Endodermal cell (in vitro differentiated cells): ENCODE measurements at regions not wholly inside any gene's neighbourhood (a gene's known extent, or its start where the extent isn't known, plus 50 kb on each side); places are given as distances from the start of the nearest gene placed in this dataset.

ENCODE experiments used
- DNase-seq: peaks from one replicate; pipeline ENCODE4 v3.0.0-alpha.2; 2017
- H3K27ac ChIP-seq: 2 replicates; pipeline ENCODE4 v1.5.1; 2013; ENCODE audit warnings: mild to moderate bottlenecking, low read depth, low read length, moderate library complexity
- H3K27me3 ChIP-seq: 2 replicates; pipeline ENCODE4 v1.6.1; 2013; ENCODE audit warnings: mild to moderate bottlenecking, low read length, moderate library complexity; ENCODE audit not compliant: insufficient read depth, control insufficient read depth, poor library complexity, severe bottlenecking
- H3K36me3 ChIP-seq: 2 replicates; pipeline ENCODE4 v1.7.0; 2013; ENCODE audit warnings: mild to moderate bottlenecking, low read length, moderate library complexity; ENCODE audit not compliant: control insufficient read depth, insufficient read depth
- H3K4me1 ChIP-seq: one replicate; pipeline ENCODE4 v1.7.0; 2013; ENCODE audit warnings: low read length; ENCODE audit not compliant: control insufficient read depth, insufficient read depth
- H3K4me3 ChIP-seq: 2 replicates; pipeline ENCODE4 v1.5.1; 2013; ENCODE audit warnings: mild to moderate bottlenecking, low read length, moderate library complexity
- H3K9ac ChIP-seq: 2 replicates; pipeline ENCODE4 v1.6.1; 2013; ENCODE audit warnings: mild to moderate bottlenecking, low read length, moderate library complexity; ENCODE audit not compliant: poor library complexity, severe bottlenecking; ENCODE audit errors: extremely low read depth
- H3K9me3 ChIP-seq: 2 replicates; pipeline ENCODE4 v1.6.1; 2013; ENCODE audit warnings: mild to moderate bottlenecking, low read length, moderate library complexity; ENCODE audit not compliant: control insufficient read depth
- H3K27ac Mint-ChIP-seq: 2 replicates; pipeline ENCODE4 v1.8.0; 2020; ENCODE audit warnings: mixed read lengths
- H3K27me3 Mint-ChIP-seq: 2 replicates; pipeline ENCODE4 v1.8.0; 2021; ENCODE audit warnings: mild to moderate bottlenecking, mixed read lengths; ENCODE audit not compliant: insufficient read depth
- H3K36me3 Mint-ChIP-seq: 2 replicates; pipeline ENCODE4 v1.8.0; 2020; ENCODE audit warnings: low read depth, mixed read lengths
- H3K4me1 Mint-ChIP-seq: 2 replicates; pipeline ENCODE4 v1.8.0; 2020; ENCODE audit warnings: mixed read lengths
- H3K4me3 Mint-ChIP-seq: 2 replicates; pipeline ENCODE4 v1.8.0; 2020; ENCODE audit warnings: mild to moderate bottlenecking, moderate library complexity, mixed read lengths
- H3K9me3 Mint-ChIP-seq: 2 replicates; pipeline ENCODE4 v1.8.0; 2020; ENCODE audit warnings: mild to moderate bottlenecking, mixed read lengths
- WGBS, 2 experiments: methylation state at CpG; one replicate each; pipeline versions ENCODE4 v1.1.5 to v1.1.7; 2013; ENCODE audit warnings: missing lambda C conversion rate in 2 of 2, mixed read lengths in 1 of 2; ENCODE audit not compliant: insufficient coverage in 1 of 2, insufficient read length in 1 of 2; 5-methylcytosine and 5-hydroxymethylcytosine counted together
- TF ChIP-seq, protein P1 (sequence below): fragments of 200-600 bp; sonication (generic); conservative IDR thresholded peaks from 2 replicates; pipeline ENCODE4 v1.5.0; 2021; ENCODE audit warnings: antibody characterized with exemption, mild to moderate bottlenecking

DNA sequence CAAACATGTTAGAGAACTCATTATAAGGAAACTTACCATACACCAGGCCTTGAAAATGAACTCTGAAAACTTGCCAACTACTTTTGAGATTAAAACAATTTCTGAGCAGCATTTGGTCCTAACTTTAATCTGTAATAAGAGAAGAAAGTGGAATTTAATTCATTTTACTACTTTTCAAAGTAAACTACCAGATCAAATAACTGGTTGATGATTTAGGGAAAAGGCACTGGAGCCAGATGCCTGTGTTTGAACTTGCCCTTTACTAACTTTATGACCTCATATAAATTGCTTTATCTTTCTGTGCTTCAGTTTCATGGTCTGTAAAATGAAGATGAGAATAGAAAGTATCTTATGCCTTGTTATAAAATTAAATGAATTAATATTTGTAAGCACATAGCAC lies 159.9 kb upstream of the PCDH18 start:
- H3K36me3 ChIP-seq = no peaks in the 10 kb centered on the region
- Mint-ChIP-seq H3K4me1 (no peaks in the 10 kb centered on the region), H3K27me3 (peaks cover 40% of the 10 kb centered on the region), H3K27ac (no peak overlapping the region), H3K36me3 (no peaks in the 10 kb centered on the region), H3K4me3 (no peak overlapping the region), H3K9me3 (no peaks in the 10 kb centered on the region)
- no peaks in the 10 kb centered on the region for H3K9me3 ChIP-seq
- H3K4me1 ChIP-seq = no peaks in the 10 kb centered on the region
- H3K27me3 ChIP-seq = peaks cover 22% of the 10 kb centered on the region
- no peak overlapping the region for H3K27ac ChIP-seq
- H3K4me3 ChIP-seq = no peak overlapping the region
- no peak overlapping the region for H3K9ac ChIP-seq
- TF ChIP-seq, protein P1, sequence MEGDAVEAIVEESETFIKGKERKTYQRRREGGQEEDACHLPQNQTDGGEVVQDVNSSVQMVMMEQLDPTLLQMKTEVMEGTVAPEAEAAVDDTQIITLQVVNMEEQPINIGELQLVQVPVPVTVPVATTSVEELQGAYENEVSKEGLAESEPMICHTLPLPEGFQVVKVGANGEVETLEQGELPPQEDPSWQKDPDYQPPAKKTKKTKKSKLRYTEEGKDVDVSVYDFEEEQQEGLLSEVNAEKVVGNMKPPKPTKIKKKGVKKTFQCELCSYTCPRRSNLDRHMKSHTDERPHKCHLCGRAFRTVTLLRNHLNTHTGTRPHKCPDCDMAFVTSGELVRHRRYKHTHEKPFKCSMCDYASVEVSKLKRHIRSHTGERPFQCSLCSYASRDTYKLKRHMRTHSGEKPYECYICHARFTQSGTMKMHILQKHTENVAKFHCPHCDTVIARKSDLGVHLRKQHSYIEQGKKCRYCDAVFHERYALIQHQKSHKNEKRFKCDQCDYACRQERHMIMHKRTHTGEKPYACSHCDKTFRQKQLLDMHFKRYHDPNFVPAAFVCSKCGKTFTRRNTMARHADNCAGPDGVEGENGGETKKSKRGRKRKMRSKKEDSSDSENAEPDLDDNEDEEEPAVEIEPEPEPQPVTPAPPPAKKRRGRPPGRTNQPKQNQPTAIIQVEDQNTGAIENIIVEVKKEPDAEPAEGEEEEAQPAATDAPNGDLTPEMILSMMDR = no peak
- DNase-seq = no peak

DNA sequence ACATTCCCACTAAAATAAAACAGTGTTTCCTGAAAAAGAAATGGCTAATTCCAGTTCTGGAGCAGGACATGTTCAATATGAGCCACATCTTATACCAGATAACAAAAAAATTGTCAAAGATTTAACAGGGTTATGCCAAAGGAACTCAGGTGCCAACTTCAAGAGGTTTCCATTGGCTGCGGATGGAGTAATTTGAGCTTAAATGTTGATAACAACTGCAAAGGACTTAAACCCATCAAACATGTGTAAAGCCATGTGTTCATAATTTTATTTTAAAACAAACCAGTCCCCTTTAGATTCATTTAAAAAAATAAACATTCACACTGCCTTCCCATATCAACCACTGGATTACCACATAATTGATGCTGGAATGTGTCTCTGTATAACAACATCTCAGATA lies 156.4 kb upstream of the PCDH18 start:
- DNase-seq = no peak
- H3K27ac ChIP-seq = no peak overlapping the region
- H3K9ac ChIP-seq = no peak overlapping the region
- Mint-ChIP-seq H3K27me3 (peaks cover 69% of the 10 kb centered on the region), H3K4me3 (no peak overlapping the region), H3K36me3 (no peaks in the 10 kb centered on the region), H3K4me1 (peaks cover 12% of the 10 kb centered on the region), H3K27ac (no peak overlapping the region), H3K9me3 (no peaks in the 10 kb centered on the region)
- TF ChIP-seq, protein P1 = no peak
- no peaks in the 10 kb centered on the region for H3K4me1 ChIP-seq
- no peaks in the 10 kb centered on the region for H3K36me3 ChIP-seq
- no peak overlapping the region for H3K4me3 ChIP-seq
- H3K27me3 ChIP-seq = peaks cover 42% of the 10 kb centered on the region
- 92 to 100% methylated on average over 1 of the region's 1 CpG for WGBS, 2 experiments
- H3K9me3 ChIP-seq = no peaks in the 10 kb centered on the region

DNA sequence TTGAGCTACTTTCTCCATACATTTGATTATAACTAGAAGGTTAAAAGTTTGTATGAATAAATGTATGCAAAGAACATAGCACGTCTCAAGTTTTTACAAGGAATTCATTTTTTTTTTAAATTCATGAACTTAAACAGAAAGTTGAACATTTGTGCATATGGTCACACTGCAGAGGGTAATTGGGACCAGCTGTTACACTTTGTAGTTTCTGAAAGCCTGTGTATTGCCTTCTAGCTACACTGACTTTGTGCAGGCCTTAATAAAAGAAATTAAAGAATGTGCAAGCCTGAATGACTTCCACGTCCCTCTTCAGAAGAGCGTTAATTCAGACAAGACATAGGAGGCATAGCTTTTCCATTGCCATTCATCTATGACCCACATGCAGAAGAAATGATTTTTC lies 153.1 kb upstream of the PCDH18 start:
- Histone ChIP-seq H3K27ac (no peak overlapping the region), H3K4me3 (no peak overlapping the region), H3K9ac (no peak overlapping the region), H3K27me3 (peaks cover 28% of the 10 kb centered on the region), H3K36me3 (no peaks in the 10 kb centered on the region), H3K4me1 (no peaks in the 10 kb centered on the region), H3K9me3 (no peaks in the 10 kb centered on the region)
- Mint-ChIP-seq H3K27me3 (peaks cover 67% of the 10 kb centered on the region), H3K9me3 (no peaks in the 10 kb centered on the region), H3K4me1 (peaks cover 24% of the 10 kb centered on the region), H3K27ac (no peak overlapping the region), H3K4me3 (no peak overlapping the region), H3K36me3 (no peaks in the 10 kb centered on the region)
- DNase-seq = no peak
- 96% methylated on average over 3 of the region's 3 CpGs; no CpG with 5 or more reads in 1 of the 2 experiments for WGBS, 2 experiments
- TF ChIP-seq, protein P1 = no peak
